ENCODE measurements at regions not wholly inside any gene's neighbourhood (a gene's known extent, or its start where the extent isn't known, plus 50 kb on each side); places are given as distances from the start of the nearest gene placed in this dataset.
"Not testable (repeated sequence)": the region's sequence is repeated elsewhere in the genome, so short reads cannot be mapped to it uniquely, and the experiment has no call there.

GRCh38 chr1:761791-762190 lies 75.3 kb upstream of the OR4F16 start:
- not testable (repeated sequence) for H3K9me3 ChIP-seq (replicated peaks; ENCODE audit: low read length); H3K4me2 ChIP-seq (ENCODE audit: low read length); H3K36me3 ChIP-seq (ENCODE audit: insufficient read depth, low read length); H3K4me3 ChIP-seq (ENCODE audit: low read length); H3K4me1 ChIP-seq (ENCODE audit: control insufficient read depth, insufficient read depth, low read length); H3K9ac ChIP-seq (ENCODE audit: low read depth, low read length); H3K27me3 ChIP-seq (ENCODE audit: control insufficient read depth, insufficient read depth, low read length)

GRCh38 chr1:771449-771848 lies 85.0 kb upstream of the OR4F16 start:
- not testable (repeated sequence) for H3K9ac ChIP-seq (ENCODE audit: low read depth, low read length); H3K36me3 ChIP-seq (ENCODE audit: insufficient read depth, low read length); H3K4me2 ChIP-seq (ENCODE audit: low read length); H3K27me3 ChIP-seq (ENCODE audit: control insufficient read depth, insufficient read depth, low read length); H3K4me3 ChIP-seq (ENCODE audit: low read length); H3K9me3 ChIP-seq (replicated peaks; ENCODE audit: low read length); H3K4me1 ChIP-seq (ENCODE audit: control insufficient read depth, insufficient read depth, low read length)

GRCh38 chr1:777480-778180 lies 91.2 kb upstream of the OR4F16 start:
- not testable (repeated sequence) for H3K36me3 ChIP-seq (ENCODE audit: insufficient read depth, low read length); H3K9me3 ChIP-seq (replicated peaks; ENCODE audit: low read length); H3K27me3 ChIP-seq (ENCODE audit: control insufficient read depth, insufficient read depth, low read length); H3K4me1 ChIP-seq (ENCODE audit: control insufficient read depth, insufficient read depth, low read length)
- Histone ChIP-seq H3K4me3 (ENCODE audit: low read length) (peak overlapping the region; percentile 76), H3K4me2 (ENCODE audit: low read length) (peak overlapping the region; percentile 73), H3K9ac (ENCODE audit: low read depth, low read length) (peak overlapping the region; percentile 86)

GRCh38 chr1:778451-779278 lies 92.2 kb upstream of the OR4F16 start:
- H3K4me1 ChIP-seq (ENCODE audit: control insufficient read depth, insufficient read depth, low read length); H3K36me3 ChIP-seq (ENCODE audit: insufficient read depth, low read length); H3K27me3 ChIP-seq (ENCODE audit: control insufficient read depth, insufficient read depth, low read length); H3K9me3 ChIP-seq (replicated peaks; ENCODE audit: low read length): not testable (repeated sequence)
- peak overlapping the region; percentile 86 for H3K9ac ChIP-seq (ENCODE audit: low read depth, low read length)
- H3K4me2 ChIP-seq (ENCODE audit: low read length): peak overlapping the region; percentile 82
- H3K4me3 ChIP-seq (ENCODE audit: low read length): peak overlapping the region; percentile 76

GRCh38 chr1:779621-780020 lies 93.2 kb upstream of the OR4F16 start:
- H3K4me2 ChIP-seq (ENCODE audit: low read length): peak overlapping the region; percentile 49
- H3K4me3 ChIP-seq (ENCODE audit: low read length); H3K4me1 ChIP-seq (ENCODE audit: control insufficient read depth, insufficient read depth, low read length); H3K9me3 ChIP-seq (replicated peaks; ENCODE audit: low read length); H3K9ac ChIP-seq (ENCODE audit: low read depth, low read length); H3K36me3 ChIP-seq (ENCODE audit: insufficient read depth, low read length); H3K27me3 ChIP-seq (ENCODE audit: control insufficient read depth, insufficient read depth, low read length): not testable (repeated sequence)

- no peak overlapping the region for H3K4me2 ChIP-seq (ENCODE audit: low read length)
- no peaks in the 10 kb centered on the region for H3K4me1 ChIP-seq (ENCODE audit: control insufficient read depth, insufficient read depth, low read length)
- H3K36me3 ChIP-seq (ENCODE audit: insufficient read depth, low read length): no peaks in the 10 kb centered on the region
- H3K27me3 ChIP-seq (ENCODE audit: control insufficient read depth, insufficient read depth, low read length): no peaks in the 10 kb centered on the region
- H3K9ac ChIP-seq (ENCODE audit: low read depth, low read length): no peak overlapping the region
- peaks cover 4% of the 10 kb centered on the region for H3K9me3 ChIP-seq (replicated peaks; ENCODE audit: low read length)
- no peak overlapping the region for H3K4me3 ChIP-seq (ENCODE audit: low read length)
Measured at GRCh38 chr1:788835-789234, 102.4 kb upstream of the OR4F16 start.

- not testable (repeated sequence) for H3K4me2 ChIP-seq (ENCODE audit: low read length); H3K36me3 ChIP-seq (ENCODE audit: insufficient read depth, low read length); H3K9ac ChIP-seq (ENCODE audit: low read depth, low read length); H3K9me3 ChIP-seq (replicated peaks; ENCODE audit: low read length); H3K27me3 ChIP-seq (ENCODE audit: control insufficient read depth, insufficient read depth, low read length); H3K4me3 ChIP-seq (ENCODE audit: low read length); H3K4me1 ChIP-seq (ENCODE audit: control insufficient read depth, insufficient read depth, low read length)
Measured at GRCh38 chr1:789606-790005, 103.2 kb upstream of the OR4F16 start.

- H3K4me2 ChIP-seq (ENCODE audit: low read length); H3K9me3 ChIP-seq (replicated peaks; ENCODE audit: low read length); H3K4me3 ChIP-seq (ENCODE audit: low read length); H3K27me3 ChIP-seq (ENCODE audit: control insufficient read depth, insufficient read depth, low read length); H3K4me1 ChIP-seq (ENCODE audit: control insufficient read depth, insufficient read depth, low read length); H3K36me3 ChIP-seq (ENCODE audit: insufficient read depth, low read length); H3K9ac ChIP-seq (ENCODE audit: low read depth, low read length): not testable (repeated sequence)
Measured at GRCh38 chr1:790388-790930, 104.0 kb upstream of the OR4F16 start.

GRCh38 chr1:794310-794709 lies 107.9 kb upstream of the OR4F16 start:
- not testable (repeated sequence) for H3K4me2 ChIP-seq (ENCODE audit: low read length); H3K36me3 ChIP-seq (ENCODE audit: insufficient read depth, low read length); H3K4me1 ChIP-seq (ENCODE audit: control insufficient read depth, insufficient read depth, low read length); H3K9me3 ChIP-seq (replicated peaks; ENCODE audit: low read length); H3K9ac ChIP-seq (ENCODE audit: low read depth, low read length); H3K4me3 ChIP-seq (ENCODE audit: low read length); H3K27me3 ChIP-seq (ENCODE audit: control insufficient read depth, insufficient read depth, low read length)

- H3K9me3 ChIP-seq (replicated peaks; ENCODE audit: low read length); H3K4me3 ChIP-seq (ENCODE audit: low read length); H3K4me2 ChIP-seq (ENCODE audit: low read length); H3K9ac ChIP-seq (ENCODE audit: low read depth, low read length); H3K4me1 ChIP-seq (ENCODE audit: control insufficient read depth, insufficient read depth, low read length); H3K36me3 ChIP-seq (ENCODE audit: insufficient read depth, low read length); H3K27me3 ChIP-seq (ENCODE audit: control insufficient read depth, insufficient read depth, low read length): not testable (repeated sequence)
Measured at GRCh38 chr1:794918-795584, 108.6 kb upstream of the OR4F16 start.

- not testable (repeated sequence) for H3K4me1 ChIP-seq (ENCODE audit: control insufficient read depth, insufficient read depth, low read length); H3K36me3 ChIP-seq (ENCODE audit: insufficient read depth, low read length); H3K9me3 ChIP-seq (replicated peaks; ENCODE audit: low read length); H3K4me2 ChIP-seq (ENCODE audit: low read length); H3K27me3 ChIP-seq (ENCODE audit: control insufficient read depth, insufficient read depth, low read length); H3K4me3 ChIP-seq (ENCODE audit: low read length); H3K9ac ChIP-seq (ENCODE audit: low read depth, low read length)
Measured at GRCh38 chr1:797649-798048, 111.2 kb upstream of the OR4F16 start.
